Lower lobe of right lung (tissue), 2 donors: ENCODE measurements at regions not wholly inside any gene's neighbourhood (a gene's known extent, or its start where the extent isn't known, plus 50 kb on each side); places are given as distances from the start of the nearest gene placed in this dataset.
A peak's percentile ranks its signal among the peaks of the same experiment; 100 is the strongest.

Source experiments
- ATAC-seq, 2 donors: fragments of 200-7000 bp; cut with Tn5 transposase; one replicate each; pipeline ENCODE4 v1.9.1; 2020 to 2022; ENCODE audit warnings: mild to moderate bottlenecking in 2 of 2, moderate library complexity in 2 of 2
- DNase-seq: peaks from one replicate; pipeline ENCODE4 v3.0.0-alpha.2; 2020
- H3K27ac ChIP-seq: fragments of 200-600 bp; one replicate; pipeline ENCODE4 v1.8.0; 2022
- H3K27me3 ChIP-seq: fragments of 200-600 bp; one replicate; pipeline ENCODE4 v1.8.0; 2022; ENCODE audit warnings: low read depth
- H3K36me3 ChIP-seq: fragments of 200-600 bp; one replicate; pipeline ENCODE4 v1.8.0; 2022; ENCODE audit warnings: mild to moderate bottlenecking
- H3K4me1 ChIP-seq: fragments of 200-600 bp; one replicate; pipeline ENCODE4 v1.8.0; 2022
- H3K4me3 ChIP-seq: fragments of 200-600 bp; one replicate; pipeline ENCODE4 v1.8.0; 2022; ENCODE audit warnings: mild to moderate bottlenecking
- H3K9me3 ChIP-seq: fragments of 200-600 bp; one replicate; pipeline ENCODE4 v1.8.0; 2022
- intact Hi-C: fragments of 100-400 bp; cut with DNase I; formaldehyde crosslinking; loops from one replicate; pipeline ENCODE4 v1.11.0; 2022
- TF ChIP-seq, protein P1 (sequence below): fragments of 200-600 bp; IDR thresholded peaks from one replicate; pipeline ENCODE4 v1.8.0; 2022; ENCODE audit warnings: antibody characterized with exemption, mild to moderate bottlenecking
- donor health status: DM: no; HTN: yes; CAD: no; lungs with severe emphysema.

GRCh38 chr2:62287899-62288880 lies 92.3 kb downstream of the B3GNT2 start:
- no peak overlapping the region for H3K27ac ChIP-seq
- TF ChIP-seq, protein P1, sequence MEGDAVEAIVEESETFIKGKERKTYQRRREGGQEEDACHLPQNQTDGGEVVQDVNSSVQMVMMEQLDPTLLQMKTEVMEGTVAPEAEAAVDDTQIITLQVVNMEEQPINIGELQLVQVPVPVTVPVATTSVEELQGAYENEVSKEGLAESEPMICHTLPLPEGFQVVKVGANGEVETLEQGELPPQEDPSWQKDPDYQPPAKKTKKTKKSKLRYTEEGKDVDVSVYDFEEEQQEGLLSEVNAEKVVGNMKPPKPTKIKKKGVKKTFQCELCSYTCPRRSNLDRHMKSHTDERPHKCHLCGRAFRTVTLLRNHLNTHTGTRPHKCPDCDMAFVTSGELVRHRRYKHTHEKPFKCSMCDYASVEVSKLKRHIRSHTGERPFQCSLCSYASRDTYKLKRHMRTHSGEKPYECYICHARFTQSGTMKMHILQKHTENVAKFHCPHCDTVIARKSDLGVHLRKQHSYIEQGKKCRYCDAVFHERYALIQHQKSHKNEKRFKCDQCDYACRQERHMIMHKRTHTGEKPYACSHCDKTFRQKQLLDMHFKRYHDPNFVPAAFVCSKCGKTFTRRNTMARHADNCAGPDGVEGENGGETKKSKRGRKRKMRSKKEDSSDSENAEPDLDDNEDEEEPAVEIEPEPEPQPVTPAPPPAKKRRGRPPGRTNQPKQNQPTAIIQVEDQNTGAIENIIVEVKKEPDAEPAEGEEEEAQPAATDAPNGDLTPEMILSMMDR = no peak
- H3K4me3 ChIP-seq = no peak overlapping the region
- ATAC-seq (peak; percentile 20 to 71), DNase-seq (peak; percentile 89)
- intact Hi-C loops = no loop called here
- H3K27me3 ChIP-seq = no peaks in the 10 kb centered on the region
- H3K36me3 ChIP-seq = no peaks in the 10 kb centered on the region
- H3K4me1 ChIP-seq = peaks cover 34% of the 10 kb centered on the region
- peaks cover 9% of the 10 kb centered on the region for H3K9me3 ChIP-seq

GRCh38 chr2:62287282-62287681 lies 91.4 kb downstream of the B3GNT2 start:
- intact Hi-C loops = no loop called here
- Histone ChIP-seq H3K27ac (no peak overlapping the region), H3K36me3 (no peaks in the 10 kb centered on the region), H3K9me3 (peaks cover 9% of the 10 kb centered on the region), H3K4me1 (peaks cover 25% of the 10 kb centered on the region), H3K4me3 (no peak overlapping the region), H3K27me3 (no peaks in the 10 kb centered on the region)
- DNase-seq (no peak), ATAC-seq (no peak)
- TF ChIP-seq, protein P1 = no peak

GRCh38 chr2:62286089-62286785 lies 90.3 kb downstream of the B3GNT2 start:
- Histone ChIP-seq H3K9me3 (peaks cover 9% of the 10 kb centered on the region), H3K36me3 (no peaks in the 10 kb centered on the region), H3K4me1 (peaks cover 14% of the 10 kb centered on the region), H3K27ac (no peak overlapping the region), H3K27me3 (no peaks in the 10 kb centered on the region), H3K4me3 (no peak overlapping the region)
- TF ChIP-seq, protein P1 = no peak
- ATAC-seq = no peak
- intact Hi-C loops = no loop called here
- DNase-seq = no peak

- DNase-seq = no peak
- ATAC-seq = no peak
- no peaks in the 10 kb centered on the region for H3K27me3 ChIP-seq
- intact Hi-C loops = no loop called here
- TF ChIP-seq, protein P1 = no peak
- no peak overlapping the region for H3K4me3 ChIP-seq
- H3K27ac ChIP-seq = no peak overlapping the region
- H3K4me1 ChIP-seq = peaks cover 13% of the 10 kb centered on the region
- no peaks in the 10 kb centered on the region for H3K36me3 ChIP-seq
- peaks cover 9% of the 10 kb centered on the region for H3K9me3 ChIP-seq
Observed at GRCh38 chr2:62284980-62285379, 89.1 kb downstream of the B3GNT2 start.

- H3K36me3 ChIP-seq = no peaks in the 10 kb centered on the region
- no peaks in the 10 kb centered on the region for H3K27me3 ChIP-seq
- H3K9me3 ChIP-seq = peaks cover 9% of the 10 kb centered on the region
- no peak overlapping the region for H3K4me3 ChIP-seq
- DNase-seq (no peak), ATAC-seq (no peak)
- TF ChIP-seq, protein P1 = no peak
- intact Hi-C loops = no loop called here
- H3K27ac ChIP-seq = no peak overlapping the region
- peaks cover 13% of the 10 kb centered on the region for H3K4me1 ChIP-seq
Observed at GRCh38 chr2:62284471-62284870, 88.6 kb downstream of the B3GNT2 start.
